ENCODE measurements at regions not wholly inside any gene's neighbourhood (a gene's known extent, or its start where the extent isn't known, plus 50 kb on each side); places are given as distances from the start of the nearest gene placed in this dataset.

GRCh38 chr1:4366091-4366490 is 288.3 kb upstream of the AJAP1 start:
- TF ChIP-seq CTCF (IDR thresholded peaks at IDR 0.05; ENCODE audit: extremely low read depth in 1 of 2, insufficient read depth in 1 of 2, low read depth in 1 of 2, low read length in 2 of 2) (no peak), EZH2 (IDR thresholded peaks at IDR 0.05; ENCODE audit: borderline replicate concordance, low read depth, low read length, severe bottlenecking) (no peak), FOS (IDR thresholded peaks at IDR 0.05; ENCODE audit: borderline replicate concordance, insufficient read depth, low read length) (no peak), POLR2A (IDR thresholded peaks at IDR 0.05; ENCODE audit: low read depth, low read length) (no peak), POLR2AphosphoS5 (IDR thresholded peaks at IDR 0.05; ENCODE audit: insufficient read depth, low read depth, low read length) (no peak), GATA2 (IDR thresholded peaks at IDR 0.05; ENCODE audit: insufficient read depth, insufficient read length, low read depth, low read length) (no peak)
